IMR-90 (cell line): ENCODE measurements at regions not wholly inside any gene's neighbourhood (a gene's known extent, or its start where the extent isn't known, plus 50 kb on each side); places are given as distances from the start of the nearest gene placed in this dataset.

Experiments
- ATAC-seq: fragments of 200-7000 bp; cut with Tn5 transposase; 2 replicates; pipeline ENCODE4 v1.9.1; 2020; ENCODE audit warnings: low read depth, mild to moderate bottlenecking, moderate library complexity
- BruUV-seq: library from RNA; stranded (reverse); fragments of 400-500 nt; replicated peaks from 2 replicates; lab custom pipeline; 2021; lab: Mats Ljungman, UMichigan
- CTCF ChIA-PET: fragments of 300-600 bp; formaldehyde crosslinking; extraction: SDS; loops from one replicate; lab custom pipeline; 2021; ENCODE audit warnings: antibody characterized with exemption; lab: Yijun Ruan, JAX
- POLR2A ChIA-PET: fragments of 300-600 bp; sonication (Branson Sonifier 250); formaldehyde crosslinking; loops from one replicate; lab custom pipeline; 2022; ENCODE audit warnings: antibody characterized with exemption; ENCODE audit not compliant: unreplicated experiment; lab: Charles Lee
- DNase-seq: peaks from one replicate; pipeline ENCODE4 v3.0.0; 2013
- H2AFZ ChIP-seq: replicated peaks from 2 replicates; pipeline ENCODE3; 2013; ENCODE audit warnings: low read length, mild to moderate bottlenecking; ENCODE audit not compliant: poor library complexity
- H2AK5ac ChIP-seq: 2 replicates; pipeline ENCODE4 v1.6.1; 2013; ENCODE audit warnings: low read depth, low read length, inconsistent platforms
- H2AK9ac ChIP-seq: replicated peaks from 2 replicates; pipeline ENCODE3; 2013; ENCODE audit warnings: mild to moderate bottlenecking, low read depth, low read length, moderate library complexity; ENCODE audit not compliant: poor library complexity
- H2BK120ac ChIP-seq: 2 replicates; pipeline ENCODE4 v1.6.1; 2013; ENCODE audit warnings: low read depth, low read length, inconsistent platforms
- H2BK15ac ChIP-seq: 3 replicates; pipeline ENCODE4 v1.6.1; 2013; ENCODE audit warnings: low read depth, low read length, inconsistent platforms
- H2BK20ac ChIP-seq: 2 replicates; pipeline ENCODE4 v1.6.1; 2013; ENCODE audit warnings: low read depth, mild to moderate bottlenecking, inconsistent platforms, low read length, moderate library complexity
- H2BK5ac ChIP-seq: 2 replicates; pipeline ENCODE4 v1.6.1; 2013; ENCODE audit warnings: mild to moderate bottlenecking, low read depth, low read length, inconsistent platforms; ENCODE audit not compliant: poor library complexity, severe bottlenecking
- H3K14ac ChIP-seq: replicated peaks from 2 replicates; pipeline ENCODE4 v1.6.1; 2013; ENCODE audit warnings: low read depth, low read length, inconsistent platforms
- H3K18ac ChIP-seq: 2 replicates; pipeline ENCODE4 v1.6.1; 2013; ENCODE audit warnings: low read depth, low read length, control low read depth
- H3K23ac ChIP-seq: 2 replicates; pipeline ENCODE4 v1.6.1; 2013; ENCODE audit warnings: low read depth, low read length, inconsistent platforms
- H3K27ac ChIP-seq: 2 replicates; pipeline ENCODE4 v1.5.1; 2013; ENCODE audit warnings: mild to moderate bottlenecking, control low read depth, low read length; ENCODE audit not compliant: insufficient read depth
- H3K27me3 ChIP-seq: 2 replicates; pipeline ENCODE4 v1.6.1; 2013; ENCODE audit warnings: low read length; ENCODE audit not compliant: control insufficient read depth, insufficient read depth
- H3K36me3 ChIP-seq: 2 replicates; pipeline ENCODE4 v1.6.1; 2013; ENCODE audit warnings: low read length, mixed read lengths; ENCODE audit not compliant: control insufficient read depth, insufficient read depth
- H3K4ac ChIP-seq: 2 replicates; pipeline ENCODE4 v1.6.1; 2013; ENCODE audit warnings: low read depth, low read length, inconsistent platforms
- H3K4me1 ChIP-seq: 2 replicates; pipeline ENCODE4 v1.6.1; 2013; ENCODE audit warnings: low read length, mixed read lengths; ENCODE audit not compliant: control insufficient read depth, insufficient read depth
- H3K4me2 ChIP-seq: 2 replicates; pipeline ENCODE4 v1.6.1; 2013; ENCODE audit warnings: low read depth, mild to moderate bottlenecking, control low read depth, low read length, moderate library complexity
- H3K4me3 ChIP-seq: 2 replicates; pipeline ENCODE4 v1.5.1; 2013; ENCODE audit warnings: low read depth, mild to moderate bottlenecking, control low read depth, low read length, moderate library complexity; ENCODE audit not compliant: insufficient read depth
- H3K56ac ChIP-seq: 2 replicates; pipeline ENCODE4 v1.6.1; 2013; ENCODE audit warnings: low read length, inconsistent platforms; ENCODE audit not compliant: insufficient read depth; ENCODE audit errors: extremely low read depth
- H3K79me1 ChIP-seq, 2 experiments: 2 replicates each; pipeline ENCODE4 v1.6.1; 2013; ENCODE audit warnings: low read length in 2 of 2, inconsistent platforms in 1 of 2, low read depth in 1 of 2
- H3K9ac ChIP-seq: 2 replicates; pipeline ENCODE4 v1.6.1; 2013; ENCODE audit warnings: low read depth, low read length, control low read depth
- H3K9me1 ChIP-seq: 2 replicates; pipeline ENCODE4 v1.6.1; 2013; ENCODE audit warnings: low read length, inconsistent platforms; ENCODE audit not compliant: insufficient read depth
- H3K9me3 ChIP-seq: 2 replicates; pipeline ENCODE4 v1.6.1; 2013; ENCODE audit warnings: low read length; ENCODE audit not compliant: control insufficient read depth, insufficient read depth
- H4K20me1 ChIP-seq: 2 replicates; pipeline ENCODE4 v1.6.1; 2013; ENCODE audit warnings: low read length, inconsistent platforms; ENCODE audit not compliant: insufficient read depth
- H4K5ac ChIP-seq: 2 replicates; pipeline ENCODE4 v1.6.1; 2013; ENCODE audit warnings: mild to moderate bottlenecking, low read depth, low read length, control low read depth
- H4K8ac ChIP-seq, 2 experiments: 2 replicates each; pipeline ENCODE4 v1.6.1; 2013; ENCODE audit warnings: low read depth in 2 of 2, low read length in 2 of 2, control low read depth in 1 of 2, inconsistent platforms in 1 of 2
- H4K91ac ChIP-seq: 2 replicates; pipeline ENCODE4 v1.6.1; 2013; ENCODE audit warnings: low read depth, low read length, inconsistent platforms; ENCODE audit not compliant: insufficient read depth
- MAZ ChIP-seq: IDR thresholded peaks from 2 replicates; pipeline ENCODE4 v1.6.1; 2012; ENCODE audit warnings: low read depth, mild to moderate bottlenecking, low read length, improper control_type of control experiment, moderate library complexity, borderline replicate concordance
- POLR2A ChIP-seq: IDR thresholded peaks from 2 replicates; pipeline ENCODE4 v1.6.1; 2012; ENCODE audit warnings: mild to moderate bottlenecking, low read depth, low read length
- WGBS, 2 experiments: methylation state at CpG; one replicate each; pipeline versions ENCODE4 v1.1.5 to v1.1.7; 2013; ENCODE audit warnings: missing lambda C conversion rate in 2 of 2; ENCODE audit not compliant: insufficient read length in 1 of 2; ENCODE audit errors: extremely low coverage in 2 of 2; 5-methylcytosine and 5-hydroxymethylcytosine counted together
- dilution Hi-C: fragments of 300-500 bp; cut with HindIII; formaldehyde crosslinking; loops from one replicate; pipeline ENCODE4 v1.14.3; 2018; ENCODE audit warnings: low sequenced_read_pairs; ENCODE audit not compliant: unreplicated experiment
- in situ Hi-C: fragments of 300-500 bp; cut with MboI; formaldehyde crosslinking; loops from 3 replicates; pipeline ENCODE4 v1.14.3; 2019; ENCODE audit warnings: low sequenced_read_pairs, inconsistent platforms, mixed read lengths
- intact Hi-C: fragments of 100-400 bp; cut with micrococcal nuclease; formaldehyde crosslinking; loops from 2 replicates; pipeline ENCODE4 v1.10.0; 2022

DNA sequence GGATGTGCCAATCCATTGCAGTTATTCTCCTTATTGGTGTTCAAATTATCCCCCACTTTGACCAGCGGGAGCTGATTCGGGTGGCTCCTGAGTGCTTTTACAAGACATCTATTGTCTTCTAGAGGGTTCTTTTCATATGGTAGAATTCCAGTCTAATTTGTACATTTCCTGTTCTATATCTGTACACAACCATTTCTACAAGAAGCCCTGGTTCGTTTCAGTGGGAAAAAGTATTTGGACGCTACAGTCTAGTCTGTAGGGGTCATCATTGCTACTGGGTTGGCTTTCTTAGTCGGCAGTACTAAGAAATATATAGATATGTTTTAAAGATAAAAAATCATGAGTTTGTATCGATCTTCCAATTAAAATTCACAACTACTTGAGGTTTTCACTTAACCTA lies 262.6 kb downstream of the MAP2K6 start:
- DNase-seq = no peak
- dilution Hi-C loops = no loop called here
- ATAC-seq = no peak

More for the DNA sequence above, 262.6 kb downstream of the MAP2K6 start:
- Histone ChIP-seq H2AK5ac (no peak overlapping the region), H3K4me1 (peaks cover 2% of the 10 kb centered on the region; the same call in 1 of the 2 replicates), H2BK15ac (no peak overlapping the region; the same call in 2 of the 3 replicates), H2AFZ (no peak overlapping the region), H3K9me3 (no peaks in the 10 kb centered on the region), H3K79me1 (no peaks in the 10 kb centered on the region), H4K8ac (no peak overlapping the region), H3K27me3 (no peaks in the 10 kb centered on the region), H2BK5ac (no peak overlapping the region), H4K20me1 (no peaks in the 10 kb centered on the region), H3K9ac (no peak overlapping the region), H3K9me1 (no peaks in the 10 kb centered on the region), H3K4ac (no peak overlapping the region), H3K23ac (no peak overlapping the region), H4K91ac (no peak overlapping the region), H3K14ac (no peak overlapping the region), H3K4me2 (no peak overlapping the region), H3K56ac (no peak overlapping the region), H3K36me3 (no peaks in the 10 kb centered on the region), H2AK9ac (no peak overlapping the region), H4K5ac (no peak overlapping the region), H2BK20ac (no peak overlapping the region), H3K4me3 (no peak overlapping the region), H2BK120ac (no peak overlapping the region), H3K18ac (no peak overlapping the region), H3K27ac (no peak overlapping the region)
- intact Hi-C loops = no loop called here
- POLR2A ChIA-PET = no interaction called here
- in situ Hi-C loops = no loop called here
- no TSS peak for BruUV-seq
- no CpG with 5 or more reads among the region's 6 CpGs for WGBS, 2 experiments
- TF ChIP-seq POLR2A = no peak
- no peak for TF ChIP-seq MAZ
- CTCF ChIA-PET = no interaction called here
